Fibroblast of pulmonary artery (primary cell): ENCODE measurements at regions not wholly inside any gene's neighbourhood (a gene's known extent, or its start where the extent isn't known, plus 50 kb on each side); places are given as distances from the start of the nearest gene placed in this dataset.

ENCODE experiments used
- DNase-seq: peaks from one replicate; pipeline ENCODE4 v3.0.0-alpha.2; 2010; ENCODE audit warnings: low read depth
- H3K4me3 ChIP-seq: replicated peaks from 2 replicates; pipeline ENCODE4 v1.5.1; 2011; ENCODE audit warnings: low read depth, mild to moderate bottlenecking, control low read depth, low read length, moderate library complexity
- CTCF ChIP-seq: IDR thresholded peaks from 2 replicates; pipeline ENCODE4 v1.5.1; 2011; ENCODE audit warnings: mild to moderate bottlenecking, control low read depth, low read length, inconsistent platforms; ENCODE audit errors: missing control alignments

DNA sequence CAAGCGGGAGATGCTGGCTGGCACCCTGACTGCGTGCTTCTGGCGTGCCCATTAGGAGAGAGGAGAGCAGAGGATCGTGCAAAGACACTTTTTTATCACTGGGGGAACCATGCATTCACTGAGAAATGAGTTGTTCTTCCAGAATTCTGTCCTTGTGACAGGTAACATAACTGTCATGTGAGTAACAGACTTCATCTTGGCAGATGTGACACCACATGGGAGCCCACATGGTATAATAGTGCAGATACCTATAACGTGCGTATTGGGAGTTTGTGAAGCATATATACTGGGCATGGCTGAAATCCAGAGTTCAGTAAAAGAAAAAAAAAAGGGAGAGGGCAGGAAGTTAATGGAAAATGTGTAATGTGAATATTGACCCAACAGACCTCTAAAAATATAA lies 159.6 kb upstream of the BACE2 start:
- H3K4me3 ChIP-seq: no peak overlapping the region
- no peak for DNase-seq
- TF ChIP-seq CTCF: no peak

DNA sequence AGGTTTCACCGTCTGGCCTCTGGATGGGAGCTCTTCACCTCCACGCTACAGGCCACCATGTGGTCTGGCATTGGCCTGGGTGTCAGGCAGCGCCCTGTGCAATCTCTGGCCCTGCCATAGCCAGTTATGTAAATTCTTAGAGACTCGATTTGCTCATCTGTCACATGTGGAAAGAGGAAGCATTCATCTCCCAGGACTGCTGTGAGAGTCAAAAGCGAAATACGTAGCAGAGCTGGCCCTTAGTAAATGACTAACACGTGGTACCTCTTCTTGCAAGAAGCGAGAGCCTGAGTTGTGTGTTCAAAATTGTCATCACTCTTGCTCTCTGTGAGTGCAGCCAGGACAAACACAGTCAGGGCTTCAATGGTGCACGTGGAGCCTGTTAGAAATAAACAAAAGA lies 159.0 kb upstream of the BACE2 start:
- H3K4me3 ChIP-seq: no peak overlapping the region
- no peak for TF ChIP-seq CTCF
- DNase-seq: no peak

GRCh38 chr21:41009398-41010100 lies 158.4 kb upstream of the BACE2 start:
- no peak for DNase-seq
- TF ChIP-seq CTCF: no peak
- H3K4me3 ChIP-seq: no peak overlapping the region

GRCh38 chr21:41010101-41010435 lies 157.9 kb upstream of the BACE2 start:
- no peak overlapping the region for H3K4me3 ChIP-seq
- DNase-seq: no peak
- TF ChIP-seq CTCF: no peak

GRCh38 chr21:41011098-41011731 lies 156.7 kb upstream of the BACE2 start:
- no peak for TF ChIP-seq CTCF
- DNase-seq: no peak
- H3K4me3 ChIP-seq: no peak overlapping the region

DNA sequence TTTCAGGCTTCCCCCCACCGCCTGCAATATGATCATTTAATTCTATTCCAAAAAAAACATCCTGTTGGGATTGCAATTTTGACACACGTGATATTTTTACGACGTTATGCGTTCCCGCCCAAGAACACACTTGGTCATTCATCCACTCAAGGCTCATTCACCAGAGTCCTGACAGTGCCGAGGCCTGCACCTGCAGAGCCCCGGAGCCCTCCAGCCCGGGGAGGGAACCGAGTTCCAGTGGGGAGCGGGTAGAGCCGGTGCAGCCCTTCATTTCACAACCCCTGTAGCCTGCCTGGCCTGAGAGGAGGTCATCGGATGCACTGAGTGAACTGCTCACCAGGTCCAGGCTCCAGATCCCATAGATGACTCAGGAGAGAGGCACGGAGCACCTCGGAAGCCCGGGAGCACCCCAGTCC lies 156.0 kb upstream of the BACE2 start:
- DNase-seq: no peak
- TF ChIP-seq CTCF: no peak
- no peak overlapping the region for H3K4me3 ChIP-seq

DNA sequence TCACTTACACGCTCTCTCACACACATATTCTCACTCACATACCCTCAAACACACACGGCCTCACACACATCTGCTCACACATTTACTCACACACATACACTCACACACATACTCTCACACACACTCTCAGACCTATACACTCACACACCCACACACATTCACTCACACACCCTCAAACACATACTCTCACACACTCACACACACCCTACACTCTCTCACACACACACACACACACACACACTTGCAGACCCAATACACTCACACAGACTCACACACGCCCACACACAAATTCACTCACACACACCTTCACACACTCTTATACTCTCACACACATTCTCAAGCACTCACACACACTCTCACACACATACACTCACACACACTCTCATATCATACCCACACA lies 155.5 kb upstream of the BACE2 start:
- TF ChIP-seq CTCF: no peak
- DNase-seq: no peak
- no peak overlapping the region for H3K4me3 ChIP-seq
